ENCODE measurements at regions not wholly inside any gene's neighbourhood (a gene's known extent, or its start where the extent isn't known, plus 50 kb on each side); places are given as distances from the start of the nearest gene placed in this dataset.
A peak's percentile ranks its signal among the peaks of the same experiment; 100 is the strongest.

- TF ChIP-seq ILK (tag; IDR thresholded peaks at IDR 0.05; ENCODE audit: borderline replicate concordance, low read depth) = no peak
- TF ChIP-seq STAT6 (CRISPR knock-in tag; IDR thresholded peaks at IDR 0.05) = no peak
- no peak for TF ChIP-seq KAT2B (IDR thresholded peaks at IDR 0.05; ENCODE audit: low read depth, low read length)
- no peak for TF ChIP-seq CHCHD3 (CRISPR knock-in tag; IDR thresholded peaks at IDR 0.05)
- TF ChIP-seq MNT (conservative IDR thresholded peaks at IDR 0.05) = peak; percentile 33 to 60; a peak in 3 of 4 replicates
- peak; percentile 89; the same call in 1 of the 2 replicates for TF ChIP-seq LCOR (CRISPR knock-in tag; IDR thresholded peaks at IDR 0.05)
- TF ChIP-seq ELF1 (tag; IDR thresholded peaks at IDR 0.05) = no peak
- TF ChIP-seq ZNF830 (CRISPR knock-in tag; IDR thresholded peaks at IDR 0.05) = no peak
- TF ChIP-seq CGGBP1 (CRISPR knock-in tag; IDR thresholded peaks at IDR 0.05) = no peak
- TF ChIP-seq MCM5 (IDR thresholded peaks at IDR 0.05; ENCODE audit: low read depth) = no peak
- no peak for TF ChIP-seq NFYB (IDR thresholded peaks at IDR 0.05; ENCODE audit: extremely low read depth, insufficient read length)
- peak in 1 of 2 experiments; percentile 93; a peak in 2 of 4 replicates for TF ChIP-seq ZMIZ1 (IDR thresholded peaks at IDR 0.05; ENCODE audit: low read depth in 2 of 2, low read length in 2 of 2)
- no peak for TF ChIP-seq GTF2F1 (IDR thresholded peaks at IDR 0.05; ENCODE audit: low read depth, low read length)
- no peak for TF ChIP-seq ELK1 (CRISPR knock-in tag; IDR thresholded peaks at IDR 0.05)
- peak; percentile 81 for TF ChIP-seq BRD9 (IDR thresholded peaks at IDR 0.05; ENCODE audit: low read depth, partially characterized antibody)
- no peak for TF ChIP-seq TOE1 (IDR thresholded peaks at IDR 0.05; ENCODE audit: borderline replicate concordance)
- no peak for TF ChIP-seq TOE1 (CRISPR knock-in tag; IDR thresholded peaks at IDR 0.05; ENCODE audit: borderline replicate concordance, low read depth)
Measured at GRCh38 chr10:6920072-6921019, 340.3 kb upstream of the PRKCQ start (continued).
